CD14-positive monocyte (primary cell): ENCODE measurements at regions not wholly inside any gene's neighbourhood (a gene's known extent, or its start where the extent isn't known, plus 50 kb on each side); places are given as distances from the start of the nearest gene placed in this dataset.

Experiments used
- DNase-seq, 3 donors: peaks; one replicate each; pipeline ENCODE4 v3.0.0-alpha.2; 2011 to 2022
- H2AFZ ChIP-seq: 2 replicates; pipeline ENCODE4 v1.6.0; 2012; ENCODE audit warnings: mild to moderate bottlenecking, low read depth, low read length, inconsistent platforms; ENCODE audit not compliant: insufficient read depth, poor library complexity, severe bottlenecking
- H3K27ac ChIP-seq, 2 donors: 1 replicate in 1 of 2; 2 replicates in 1 of 2; pipeline ENCODE4 v1.5.1; 2012 to 2013; ENCODE audit warnings: low read length in 2 of 2, control low read depth in 1 of 2, inconsistent platforms in 1 of 2, low read depth in 1 of 2, mild to moderate bottlenecking in 1 of 2
- H3K27me3 ChIP-seq, 2 donors: one replicate each; pipeline versions ENCODE4 v1.6.0 to v1.6.1; 2011 to 2013; ENCODE audit warnings: low read length in 2 of 2; ENCODE audit not compliant: control insufficient read depth in 2 of 2, insufficient read depth in 2 of 2
- H3K36me3 ChIP-seq, 2 donors: replicated peaks in 1 of 2; 1 replicate in 1 of 2; 2 replicates in 1 of 2; pipeline versions ENCODE4 v1.5.1 to v1.6.1; 2012 to 2013; ENCODE audit warnings: low read length in 2 of 2, control low read depth in 1 of 2, inconsistent platforms in 1 of 2, mild to moderate bottlenecking in 1 of 2; ENCODE audit not compliant: insufficient read depth in 2 of 2, control insufficient read depth in 1 of 2
- H3K4me1 ChIP-seq, 2 donors: 1 replicate in 1 of 2; 2 replicates in 1 of 2; pipeline versions ENCODE4 v1.5.1 to v1.6.1; 2012 to 2013; ENCODE audit warnings: low read length in 2 of 2, control low read depth in 1 of 2, inconsistent platforms in 1 of 2, mild to moderate bottlenecking in 1 of 2, moderate library complexity in 1 of 2; ENCODE audit not compliant: insufficient read depth in 2 of 2, control insufficient read depth in 1 of 2
- H3K4me2 ChIP-seq: replicated peaks from 2 replicates; pipeline ENCODE3; 2012; ENCODE audit warnings: low read length, moderate library complexity, mild to moderate bottlenecking; ENCODE audit not compliant: poor library complexity, severe bottlenecking; ENCODE audit errors: extremely low read depth
- H3K4me3 ChIP-seq, 3 experiments: fragments of 200-600 bp in 1 of 3; sonication (generic) in 1 of 3; replicated peaks in 1 of 3; 1 replicate in 2 of 3; 2 replicates in 1 of 3; pipeline ENCODE4 v1.5.1; 2011 to 2013; ENCODE audit warnings: low read length in 3 of 3, mild to moderate bottlenecking in 3 of 3, control low read depth in 2 of 3, low read depth in 2 of 3, inconsistent platforms in 1 of 3, moderate library complexity in 1 of 3
- H3K79me2 ChIP-seq: 2 replicates; pipeline ENCODE4 v1.6.0; 2012; ENCODE audit warnings: mild to moderate bottlenecking, control low read depth, inconsistent platforms, low read length, moderate library complexity; ENCODE audit not compliant: insufficient read depth
- H3K9ac ChIP-seq: 2 replicates; pipeline ENCODE4 v1.6.0; 2017; ENCODE audit warnings: low read length, mild to moderate bottlenecking; ENCODE audit not compliant: insufficient read depth, poor library complexity, severe bottlenecking
- H3K9me3 ChIP-seq, 2 donors: replicated peaks in 1 of 2; 1 replicate in 1 of 2; 2 replicates in 1 of 2; pipeline versions ENCODE4 v1.5.1 to v1.6.1; 2012 to 2013; ENCODE audit warnings: low read length in 2 of 2, control low read depth in 1 of 2; ENCODE audit not compliant: control insufficient read depth in 1 of 2, insufficient read depth in 1 of 2
- H4K20me1 ChIP-seq: 2 replicates; pipeline ENCODE4 v1.6.0; 2012; ENCODE audit warnings: mild to moderate bottlenecking, low read length, control low read depth, moderate library complexity; ENCODE audit not compliant: insufficient read depth
- H3K27ac Mint-ChIP-seq, 7 donors: one replicate each; pipeline ENCODE4 v1.8.0; 2020; ENCODE audit warnings: mild to moderate bottlenecking in 7 of 7, mixed read lengths in 7 of 7, moderate library complexity in 6 of 7, inconsistent platforms in 2 of 7
- H3K27me3 Mint-ChIP-seq, 3 donors: one replicate each; pipeline ENCODE4 v1.8.0; 2021 to 2022; ENCODE audit warnings: low read depth in 3 of 3, mild to moderate bottlenecking in 3 of 3, mixed read lengths in 3 of 3, moderate library complexity in 3 of 3, inconsistent platforms in 1 of 3
- H3K36me3 Mint-ChIP-seq, 2 donors: one replicate each; pipeline ENCODE4 v1.8.0; 2020; ENCODE audit warnings: mixed read lengths in 2 of 2, inconsistent platforms in 1 of 2, mild to moderate bottlenecking in 1 of 2
- H3K4me1 Mint-ChIP-seq: one replicate; pipeline ENCODE4 v1.8.0; 2020; ENCODE audit warnings: mild to moderate bottlenecking, mixed read lengths
- H3K4me3 Mint-ChIP-seq, 2 donors: one replicate each; pipeline ENCODE4 v1.8.0; 2020; ENCODE audit warnings: mild to moderate bottlenecking in 2 of 2, mixed read lengths in 2 of 2, moderate library complexity in 1 of 2
- H3K9me3 Mint-ChIP-seq, 7 donors: one replicate each; pipeline ENCODE4 v1.8.0; 2020 to 2022; ENCODE audit warnings: mixed read lengths in 7 of 7, mild to moderate bottlenecking in 6 of 7, moderate library complexity in 6 of 7, inconsistent platforms in 2 of 7
- CTCF ChIP-seq: fragments of 200-600 bp; IDR thresholded peaks from one replicate; pipeline ENCODE4 v1.8.0; 2022; ENCODE audit warnings: antibody characterized with exemption, mild to moderate bottlenecking
- WGBS: methylation state at CpG from one replicate; pipeline ENCODE4 v1.1.5; 2013; ENCODE audit warnings: missing lambda C conversion rate; ENCODE audit not compliant: insufficient coverage; 5-methylcytosine and 5-hydroxymethylcytosine counted together
- intact Hi-C, 2 donors: fragments of 100-400 bp; cut with micrococcal nuclease; formaldehyde crosslinking; loops; one replicate each; pipeline versions ENCODE4 v1.15.0 to v1.15.1; 2023

- H3K4me1 Mint-ChIP-seq: no peaks in the 10 kb centered on the region
- Histone ChIP-seq H3K9ac (no peak overlapping the region), H3K4me3 (no peak overlapping the region), H4K20me1 (no peaks in the 10 kb centered on the region), H3K27ac (no peak overlapping the region), H3K9me3 (no peaks in the 10 kb centered on the region), H3K36me3 (no peaks in the 10 kb centered on the region), H3K79me2 (no peaks in the 10 kb centered on the region), H3K4me1 (no peaks in the 10 kb centered on the region), H3K27me3 (no peaks in the 10 kb centered on the region), H2AFZ (no peak overlapping the region), H3K4me2 (no peak overlapping the region)
- no peak for TF ChIP-seq CTCF
- 33% methylated on average over 1 of the region's 3 CpGs for WGBS
- H3K36me3 Mint-ChIP-seq: no peaks in the 10 kb centered on the region
- H3K9me3 Mint-ChIP-seq: peaks cover 0 to 11% (median 3%) of the 10 kb centered on the region in 7 donors
- peaks cover 0 to 4% (median 2%) of the 10 kb centered on the region in 3 donors for H3K27me3 Mint-ChIP-seq
- H3K4me3 Mint-ChIP-seq: no peak overlapping the region
- no peak for DNase-seq
- H3K27ac Mint-ChIP-seq: no peak overlapping the region
- intact Hi-C loops: no loop called here
Measured at GRCh38 chr16:9503251-9503984, 412.0 kb downstream of the HAPSTR1 start.

GRCh38 chr16:9508328-9508936 lies 417.0 kb downstream of the HAPSTR1 start:
- H3K79me2 ChIP-seq: no peaks in the 10 kb centered on the region
- H3K27me3 ChIP-seq: no peaks in the 10 kb centered on the region
- H3K4me1 Mint-ChIP-seq: no peaks in the 10 kb centered on the region
- WGBS: 82% methylated on average over 3 of the region's 6 CpGs
- no peaks in the 10 kb centered on the region for H3K36me3 ChIP-seq
- TF ChIP-seq CTCF: no peak
- H3K9ac ChIP-seq: no peak overlapping the region
- no peak overlapping the region for H3K4me3 ChIP-seq
- H3K4me2 ChIP-seq: no peak overlapping the region
- H3K27me3 Mint-ChIP-seq: peaks cover 2% of the 10 kb centered on the region in 3 donors
- H3K27ac Mint-ChIP-seq: no peak overlapping the region
- DNase-seq: no peak
- H4K20me1 ChIP-seq: no peaks in the 10 kb centered on the region
- H2AFZ ChIP-seq: no peak overlapping the region
- no peak overlapping the region for H3K4me3 Mint-ChIP-seq
- H3K4me1 ChIP-seq: no peaks in the 10 kb centered on the region
- intact Hi-C loops: no loop called here
- peaks cover 0 to 18% (median 5%) of the 10 kb centered on the region in 7 donors for H3K9me3 Mint-ChIP-seq
- peaks cover 8 to 11% of the 10 kb centered on the region in 2 donors for H3K9me3 ChIP-seq
- no peak overlapping the region for H3K27ac ChIP-seq
- no peaks in the 10 kb centered on the region for H3K36me3 Mint-ChIP-seq
